Heart left ventricle (tissue), 16 donors: ENCODE measurements at regions not wholly inside any gene's neighbourhood (a gene's known extent, or its start where the extent isn't known, plus 50 kb on each side); places are given as distances from the start of the nearest gene placed in this dataset.

Experiments used
- ATAC-seq, 4 donors: fragments of 200-7000 bp; cut with Tn5 transposase; one replicate each; pipeline ENCODE4 v1.9.1; 2020 to 2022; ENCODE audit warnings: moderate library complexity in 4 of 4, mild to moderate bottlenecking in 3 of 4, moderate number of reproducible peaks in 1 of 4
- DNase-seq, 5 donors: peaks; one replicate each; pipeline ENCODE4 v3.0.0-alpha.2; 2020
- H3K27ac ChIP-seq, 12 donors: fragments of 200-600 bp; sonication (generic) in 4 of 12; one replicate each; pipeline versions ENCODE4 v1.5.0 to v1.8.0; 2016 to 2022; ENCODE audit warnings: mild to moderate bottlenecking in 2 of 12
- H3K27me3 ChIP-seq, 9 donors: fragments of 200-600 bp; sonication (generic) in 2 of 9; one replicate each; pipeline versions ENCODE4 v1.5.1 to v1.8.0; 2016 to 2022; ENCODE audit warnings: mild to moderate bottlenecking in 3 of 9
- H3K36me3 ChIP-seq, 9 donors: fragments of 200-600 bp; sonication (generic) in 2 of 9; one replicate each; pipeline versions ENCODE4 v1.5.0 to v1.8.0; 2018 to 2022; ENCODE audit warnings: mild to moderate bottlenecking in 2 of 9
- H3K4me1 ChIP-seq, 12 donors: fragments of 200-600 bp; sonication (generic) in 4 of 12; one replicate each; pipeline versions ENCODE4 v1.5.0 to v1.8.0; 2016 to 2022; ENCODE audit warnings: mild to moderate bottlenecking in 3 of 12
- H3K4me3 ChIP-seq, 12 donors: fragments of 200-600 bp; sonication (generic) in 4 of 12; one replicate each; pipeline versions ENCODE4 v1.5.0 to v1.8.0; 2017 to 2022; ENCODE audit warnings: mild to moderate bottlenecking in 9 of 12, moderate library complexity in 4 of 12
- H3K9me3 ChIP-seq, 12 donors: fragments of 200-600 bp; sonication (generic) in 4 of 12; one replicate each; pipeline versions ENCODE4 v1.5.0 to v1.8.0; 2016 to 2022; ENCODE audit warnings: mild to moderate bottlenecking in 1 of 12
- CTCF ChIP-seq, 12 donors: fragments of 200-600 bp; sonication (generic) in 4 of 12; IDR thresholded peaks; one replicate each; pipeline versions ENCODE4 v1.5.0 to v1.8.0; 2018 to 2022; ENCODE audit warnings: antibody characterized with exemption in 12 of 12, mild to moderate bottlenecking in 5 of 12
- POLR2A ChIP-seq, 2 donors: fragments of 450-650 bp; IDR thresholded peaks; one replicate each; pipeline ENCODE4 v1.6.1; 2017; ENCODE audit warnings: antibody characterized with exemption in 2 of 2, mild to moderate bottlenecking in 2 of 2, moderate library complexity in 2 of 2
- WGBS, 4 donors: extraction: QIAGEN DNeasy Blood & Tissue Kit in 2 of 4; methylation state at CpG; one replicate each; pipeline versions ENCODE4 v1.1.5 to v1.1.7; 2013 to 2018; 5-methylcytosine and 5-hydroxymethylcytosine counted together
- intact Hi-C, 10 donors: fragments of 100-400 bp; cut with DNase I; formaldehyde crosslinking; loops; one replicate each; pipeline versions ENCODE4 v1.11.1 to v1.14.2; 2022
- donor health status: ischemic (EF 13 %, LVEDD 7.1; RV severe dilation, severe dysfunction).
- donor health status: healthy with polysubstance abuse.
- donor health status: DM: no; HTN: yes; CAD: no.
- donor health status: DM: no; HTN: no; CAD: no.
- donor health status: ischemic (EF 25% LVEDD 6.9; RV normal size, moderate dysfunction).
- donor health status: ischemic (EF 25% LVEDD 5.7; RV mildly dilated, moderate dysfunction).
- donor health status: healthy.
- donor health status: DM: yes; HTN: yes; CAD: no.
- donor health status: ischemic (EF 35%, LVEDD 5.7; RV mildly dilated, moderate dysfunction).
- donor health status: nonischemic (EF 11% LVEDD 7.7; RV severe dilation, severe dysfunction).
- donor health status: DM: yes; HTN: yes; CAD: no.
- donor health status: PGD.
- donor health status: ischemic (EF 29% LVEDD 5.4; RV normal size, mild dysfunction).
- donor health status: nonischemic (EF 23%, LVEDD 6.1; RV moderate dilation, normal function).

- 62 to 81% (median 74%) methylated on average over 5 of the region's 5 CpGs for WGBS, 4 donors
- DNase-seq (no peak), ATAC-seq (no peak)
- Histone ChIP-seq H3K4me3 (no peak overlapping the region), H3K4me1 (peaks cover 0 to 49% (median 32%) of the 10 kb centered on the region in 12 donors), H3K36me3 (no peaks in the 10 kb centered on the region), H3K27ac (peak overlapping the region in 10 of 12 donors; percentile 90 to 99 (median 96)), H3K27me3 (no peaks in the 10 kb centered on the region), H3K9me3 (peaks cover 0 to 5% (median 0%) of the 10 kb centered on the region in 12 donors)
- TF ChIP-seq CTCF (IDR thresholded peaks at IDR 0.05): no peak
- TF ChIP-seq POLR2A (IDR thresholded peaks at IDR 0.05): no peak
- intact Hi-C loops: loop anchor here in 3 of 10 donors (5.0 kb wide), 2 partner anchors 39 to 139 kb away; partner anchors contain the start of gene SMAD6 (in 1 of the 3)
Observed at GRCh38 chr15:66840615-66841390, 138.8 kb downstream of the SMAD6 start.

DNA sequence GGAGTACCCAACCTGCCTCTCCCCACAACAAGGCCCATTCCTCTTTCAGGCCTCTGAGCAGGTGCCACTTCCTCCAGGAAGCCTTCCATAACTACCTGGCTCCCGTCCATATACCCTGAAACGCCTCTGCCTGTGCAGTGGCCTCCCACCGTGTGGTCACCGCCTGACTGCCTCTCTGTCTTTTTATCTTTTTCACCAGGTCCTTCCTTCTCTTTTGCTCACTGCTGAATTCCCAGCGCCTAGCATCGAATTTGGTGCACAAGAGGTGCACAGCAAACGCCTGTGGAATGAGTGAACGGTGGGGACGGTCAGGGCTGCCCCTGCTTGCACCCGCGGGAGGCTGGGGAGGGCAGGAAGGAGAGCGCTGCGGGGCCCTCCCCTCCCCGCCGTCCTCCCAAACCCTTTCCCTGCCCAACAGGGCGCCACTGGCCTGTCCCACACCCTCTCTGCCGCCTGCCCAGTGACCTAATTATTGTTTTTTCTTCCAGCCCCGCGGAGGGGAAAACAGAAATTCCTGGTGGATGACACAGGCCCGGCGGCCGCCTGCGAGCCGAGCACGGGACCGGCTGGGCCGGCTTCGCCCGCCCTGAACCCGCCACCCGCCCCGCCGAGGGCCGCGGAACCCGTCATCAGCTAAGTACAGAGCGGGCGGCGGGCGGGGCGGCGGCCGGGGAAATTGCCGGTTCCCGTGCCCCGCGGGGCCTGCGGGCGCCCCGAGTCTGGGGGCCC is 140.1 kb downstream of the SMAD6 start:
- ATAC-seq: peak; percentile 81 to 92 (median 89)
- H3K4me1 ChIP-seq: peaks cover 0 to 49% (median 32%) of the 10 kb centered on the region in 12 donors
- H3K27ac ChIP-seq: peak overlapping the region; percentile 90 to 99 (median 96)
- H3K9me3 ChIP-seq: no peaks in the 10 kb centered on the region
- TF ChIP-seq POLR2A (IDR thresholded peaks at IDR 0.05) (peak in 1 of 2 donors; percentile 36), CTCF (IDR thresholded peaks at IDR 0.05) (no peak)
- peak overlapping the region; percentile 14 to 76 (median 57) for H3K4me3 ChIP-seq
- DNase-seq: peak; percentile 87 to 92 (median 92)
- intact Hi-C loops: loop anchor here in 5 of 10 donors (2.0 to 5.0 kb wide), 3 partner anchors 39 to 140 kb away; partner anchors contain the start of gene SMAD6 (in 1 of the 5)
- H3K36me3 ChIP-seq: no peaks in the 10 kb centered on the region
- no peaks in the 10 kb centered on the region for H3K27me3 ChIP-seq
- 4 to 9% (median 7%) methylated on average over 27 to 50 of the region's 50 CpGs for WGBS, 4 donors

GRCh38 chr15:66842710-66843441 is 140.8 kb downstream of the SMAD6 start:
- DNase-seq (peak; percentile 70 to 89 (median 87)), ATAC-seq (peak; percentile 39 to 69 (median 62))
- H3K9me3 ChIP-seq: no peaks in the 10 kb centered on the region
- no peak for TF ChIP-seq POLR2A (IDR thresholded peaks at IDR 0.05)
- TF ChIP-seq CTCF (IDR thresholded peaks at IDR 0.05): no peak
- no peaks in the 10 kb centered on the region for H3K36me3 ChIP-seq
- peak overlapping the region; percentile 14 to 76 (median 57) for H3K4me3 ChIP-seq
- peaks cover 0 to 49% (median 32%) of the 10 kb centered on the region in 12 donors for H3K4me1 ChIP-seq
- H3K27ac ChIP-seq: peak overlapping the region; percentile 90 to 99 (median 96)
- intact Hi-C loops: loop anchor here in 5 of 10 donors (2.0 to 5.0 kb wide), 3 partner anchors 40 to 141 kb away; partner anchors contain the start of gene SMAD6 (in 1 of the 5)
- 4 to 7% (median 4%) methylated on average over 30 to 58 of the region's 58 CpGs for WGBS, 4 donors
- no peaks in the 10 kb centered on the region for H3K27me3 ChIP-seq
